Stimulated activated CD4-positive, alpha-beta T cell treated with anti-CD3 and anti-CD28 coated beads, Interleukin-4, amount 100 ng/mL, for 1 hour (primary cell): ENCODE measurements at regions not wholly inside any gene's neighbourhood (a gene's known extent, or its start where the extent isn't known, plus 50 kb on each side); places are given as distances from the start of the nearest gene placed in this dataset.
A peak's percentile ranks its signal among the peaks of the same experiment; 100 is the strongest.
"Not testable (repeated sequence)": the region's sequence is repeated elsewhere in the genome, so short reads cannot be mapped to it uniquely, and the experiment has no call there.

ENCODE experiments used
- DNase-seq: peaks from one replicate; pipeline ENCODE4 v3.0.0-alpha.2; 2020

DNA sequence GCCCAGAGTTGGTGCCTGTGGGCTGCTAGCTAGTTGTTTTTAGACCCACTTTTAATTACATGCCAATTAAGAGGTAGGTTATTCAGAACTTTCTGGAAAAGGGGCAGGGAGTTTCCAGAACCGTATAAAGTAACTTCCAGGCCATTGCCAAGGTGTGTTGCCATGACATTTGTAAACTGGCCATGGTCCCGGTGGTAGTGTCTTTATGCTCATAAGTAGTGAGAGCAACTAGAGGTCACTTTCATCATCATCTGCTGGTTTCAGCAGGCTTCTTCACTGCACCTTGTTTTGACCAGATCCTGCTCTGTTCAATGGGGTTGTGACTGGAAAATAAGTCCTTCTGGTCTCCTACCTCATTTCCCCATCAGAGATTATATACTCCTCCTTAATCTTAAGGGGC lies 207.0 kb downstream of the FAM72C start:
- DNase-seq, result not testable (repeated sequence)

DNA sequence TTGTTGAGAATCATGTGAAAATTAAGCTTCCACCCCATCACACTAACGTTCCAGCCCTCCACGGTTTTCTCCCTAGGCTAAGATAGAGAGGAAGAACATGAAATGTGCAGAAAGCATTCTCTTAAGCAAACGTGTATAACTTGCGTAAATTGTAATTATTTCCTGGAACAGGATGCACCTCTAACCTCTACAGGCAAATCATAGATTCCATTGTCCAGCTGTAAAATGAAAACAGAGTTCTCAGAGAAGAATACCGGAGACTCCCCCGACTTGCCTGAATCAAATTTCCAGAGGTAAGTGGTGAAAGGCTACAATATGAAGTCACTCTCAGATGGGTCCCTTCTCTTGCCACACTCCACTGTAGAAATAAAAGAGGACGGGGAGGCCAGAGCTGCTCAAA lies 211.4 kb downstream of the FAM72C start:
- not testable (repeated sequence) for DNase-seq

DNA sequence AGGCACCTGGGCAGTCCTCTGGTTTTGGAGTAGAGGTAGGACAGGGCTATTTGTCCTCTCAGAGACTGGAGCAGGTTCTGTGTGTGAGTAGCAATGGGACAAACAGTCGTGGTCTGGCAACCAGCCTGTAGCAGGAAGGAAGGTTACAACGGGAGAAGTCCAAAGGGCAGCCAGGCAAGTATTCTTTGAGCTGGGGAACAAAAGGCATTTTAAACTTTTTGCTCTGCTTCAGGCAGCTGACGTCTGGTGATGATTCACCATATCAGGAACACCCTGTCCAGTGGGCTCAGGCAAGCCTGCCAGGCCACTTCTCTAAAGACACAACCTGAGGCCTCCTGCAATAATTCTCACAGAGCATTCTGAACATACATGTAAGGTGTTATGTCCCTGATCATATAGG lies 215.8 kb downstream of the FAM72C start:
- not testable (repeated sequence) for DNase-seq

DNA sequence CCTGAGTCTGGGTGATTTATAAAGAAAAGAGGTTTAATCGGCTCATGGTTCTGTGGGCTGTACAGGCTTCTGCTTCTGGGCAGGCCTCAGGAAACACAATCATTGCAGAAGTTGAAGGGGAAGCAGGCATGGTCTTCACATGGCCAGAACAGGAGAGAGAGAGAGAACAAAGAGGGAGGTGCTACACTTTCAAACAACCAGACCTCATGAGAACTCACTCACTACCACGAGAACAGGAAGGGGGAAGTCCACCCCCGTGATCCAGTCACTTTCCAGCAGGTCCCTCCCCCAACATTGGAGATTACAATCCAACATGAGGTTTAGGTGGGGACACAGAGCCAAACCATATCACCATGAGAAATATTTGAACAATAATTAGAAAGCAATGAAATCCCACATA lies 222.9 kb downstream of the FAM72C start:
- no peak for DNase-seq

DNA sequence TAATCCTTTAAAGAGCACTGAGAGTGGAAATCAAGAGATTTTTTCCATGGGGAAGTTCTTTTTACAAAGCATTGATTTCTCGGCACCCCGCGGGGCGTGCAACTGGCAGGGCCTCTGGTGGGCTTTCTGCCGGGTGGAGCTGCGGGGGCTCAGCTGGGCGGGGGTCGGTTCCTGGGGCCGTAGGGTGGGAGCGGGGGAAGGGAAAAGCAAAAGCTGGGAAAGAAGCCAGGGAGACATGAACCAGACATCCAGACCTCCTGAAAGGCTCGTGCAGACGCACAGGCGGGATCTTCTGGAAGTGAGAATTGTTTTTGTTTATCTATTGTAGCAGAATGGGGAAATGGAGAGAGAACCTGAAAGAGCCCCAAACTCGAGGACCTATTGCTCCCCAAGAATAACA lies 235.2 kb downstream of the FAM72C start:
- DNase-seq, result no peak

DNA sequence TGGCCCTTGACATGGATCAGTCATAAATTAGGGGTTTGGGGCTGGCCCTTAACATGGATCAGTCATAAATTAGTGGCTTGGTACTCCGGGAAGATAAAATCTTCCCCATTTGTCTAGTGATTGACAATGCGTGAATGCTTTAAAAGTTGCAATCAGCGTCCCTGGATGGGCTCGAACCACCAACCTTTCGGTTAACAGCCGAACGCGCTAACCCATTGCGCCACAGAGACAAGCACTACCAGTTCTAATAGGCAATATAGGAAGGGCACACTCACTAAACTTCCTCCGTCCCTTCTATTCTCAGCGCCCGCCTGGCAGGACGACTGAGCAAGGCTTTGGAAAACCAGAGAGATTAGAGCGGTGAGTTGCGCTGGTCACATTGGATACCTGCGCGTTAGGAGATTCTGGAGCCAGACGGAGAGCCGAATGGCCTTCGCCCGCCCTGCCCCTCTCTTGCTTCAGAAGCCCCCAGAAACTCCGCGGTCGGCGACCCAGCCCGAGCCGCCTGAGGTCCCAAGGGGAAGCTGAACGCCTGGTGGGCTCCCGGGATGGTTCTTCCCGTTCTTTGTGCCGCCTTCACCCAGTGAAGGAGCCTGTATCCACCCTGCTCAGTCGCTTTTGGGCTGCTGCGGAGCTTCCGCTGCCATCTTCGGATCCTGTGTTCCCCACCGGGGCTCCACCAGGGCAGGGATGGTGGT lies 235.9 kb downstream of the FAM72C start:
- DNase-seq, result no peak

DNA sequence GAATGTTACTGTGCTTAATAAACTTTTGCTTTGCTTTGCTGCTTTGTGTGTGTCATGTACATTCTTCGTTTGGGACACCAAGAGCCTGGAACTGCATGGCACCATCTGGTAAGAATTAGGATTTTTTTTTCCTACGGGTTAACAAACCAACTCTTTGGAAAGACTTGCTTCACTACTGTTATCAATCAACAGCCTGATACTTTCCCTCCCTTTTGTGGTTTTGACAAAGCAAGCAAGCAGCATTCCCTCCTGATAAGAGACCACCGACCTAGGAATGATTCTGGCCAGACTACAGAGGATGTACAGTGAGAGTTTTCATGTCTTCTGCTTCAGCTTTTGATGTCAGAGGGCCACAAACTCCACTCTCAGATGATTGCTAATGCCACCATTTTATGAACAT lies 237.5 kb downstream of the FAM72C start:
- not testable (repeated sequence) for DNase-seq

DNA sequence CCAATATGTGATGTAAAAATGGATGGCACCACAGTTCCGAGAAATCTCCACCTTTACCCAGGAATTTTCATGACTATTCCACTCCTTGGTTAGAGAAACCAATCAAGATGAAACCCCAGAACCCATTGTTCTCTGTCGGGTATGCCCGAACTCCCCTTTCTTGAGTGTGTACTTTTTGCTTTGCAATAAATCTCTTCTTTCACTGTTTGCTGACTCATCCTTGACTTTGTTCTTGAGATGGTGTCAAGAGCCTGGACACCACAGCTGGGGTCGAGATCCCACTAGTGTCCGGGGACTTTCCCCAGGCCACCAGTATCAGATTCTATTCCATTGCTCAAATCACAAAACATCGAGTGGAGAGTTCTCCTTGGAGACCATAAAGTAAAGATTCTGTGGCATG lies 240.9 kb downstream of the FAM72C start:
- DNase-seq, result not testable (repeated sequence)

DNA sequence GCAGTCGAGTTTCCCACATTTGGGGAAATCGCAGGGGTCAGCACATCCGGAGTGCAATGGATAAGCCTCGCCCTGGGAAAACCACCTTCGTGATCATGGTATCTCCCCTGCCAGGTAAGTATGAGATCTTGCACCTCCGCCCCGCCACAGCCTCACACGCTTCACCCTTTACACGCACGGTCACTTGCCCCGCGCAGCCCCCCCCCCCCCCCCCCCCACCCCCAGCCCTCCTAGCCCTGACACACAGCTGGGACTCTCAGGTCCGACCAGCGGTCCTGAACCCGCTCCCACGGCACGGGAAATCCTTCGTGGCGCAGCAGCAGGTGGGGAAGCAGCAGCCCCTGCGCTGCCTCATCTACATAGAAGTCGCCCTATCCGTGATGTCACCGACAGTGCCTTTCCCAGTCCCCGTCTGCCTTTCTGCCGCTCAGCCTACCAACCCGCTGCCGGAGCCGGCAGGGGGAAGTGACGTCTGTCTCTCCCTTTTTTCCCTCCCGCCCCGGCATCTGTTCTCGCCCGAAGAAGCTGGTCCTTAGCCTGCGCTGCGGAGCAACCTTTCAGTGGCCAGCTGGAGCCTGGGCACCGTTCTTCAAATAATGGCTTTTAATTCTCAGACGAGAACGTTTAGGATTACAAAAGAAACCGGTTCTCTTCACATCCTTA lies 242.2 kb downstream of the FAM72C start:
- peak; percentile 34 for DNase-seq

DNA sequence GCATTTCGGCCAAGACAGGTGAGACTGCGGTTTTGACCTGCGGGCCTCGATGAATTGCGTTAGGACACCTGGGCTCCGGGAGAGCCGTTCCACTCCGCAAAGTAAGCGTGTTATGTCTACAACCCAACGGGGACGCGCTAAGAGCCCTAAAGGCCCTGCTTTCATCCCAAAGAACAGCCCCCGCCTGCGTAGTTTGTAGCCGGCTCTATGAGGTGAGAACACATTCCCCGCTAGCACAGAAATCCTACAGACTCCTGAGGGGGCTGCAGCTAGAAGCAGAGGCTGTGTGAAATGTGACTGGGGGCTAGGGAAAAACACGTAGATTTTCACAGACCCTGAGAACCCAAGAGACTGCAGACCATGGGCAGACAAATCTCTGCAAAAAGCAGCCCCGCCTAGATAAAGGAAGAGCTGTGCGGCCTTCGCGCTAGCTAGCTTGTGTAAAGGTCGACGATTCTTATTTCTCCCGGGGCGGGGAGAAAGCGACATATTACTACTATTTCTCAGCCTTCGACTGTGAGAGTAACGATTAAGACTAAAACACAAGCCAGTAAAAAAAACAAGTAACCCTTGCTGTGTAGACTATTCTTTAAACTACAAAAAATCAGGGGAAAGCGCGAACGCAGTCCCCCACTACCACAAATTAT lies 242.9 kb downstream of the FAM72C start:
- DNase-seq, result not testable (repeated sequence)

DNA sequence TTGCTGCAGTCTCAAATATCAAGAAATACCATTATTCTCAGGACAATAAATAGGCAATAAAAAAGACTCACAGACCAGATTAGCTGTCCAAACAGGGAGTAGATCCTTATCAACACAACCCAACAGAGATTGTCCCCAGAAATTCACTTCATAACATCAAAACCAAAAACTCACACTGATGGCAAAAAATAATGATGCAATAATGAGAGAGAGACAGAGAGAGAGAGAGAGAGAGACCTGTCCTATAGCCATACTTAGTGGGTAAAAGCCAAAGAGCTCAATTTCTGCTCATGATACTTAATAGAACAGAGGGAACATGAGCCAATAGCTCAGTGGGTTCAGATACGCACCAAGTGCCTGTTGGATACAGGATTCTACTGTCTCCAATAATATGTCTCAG lies 244.5 kb downstream of the FAM72C start:
- no peak for DNase-seq

DNA sequence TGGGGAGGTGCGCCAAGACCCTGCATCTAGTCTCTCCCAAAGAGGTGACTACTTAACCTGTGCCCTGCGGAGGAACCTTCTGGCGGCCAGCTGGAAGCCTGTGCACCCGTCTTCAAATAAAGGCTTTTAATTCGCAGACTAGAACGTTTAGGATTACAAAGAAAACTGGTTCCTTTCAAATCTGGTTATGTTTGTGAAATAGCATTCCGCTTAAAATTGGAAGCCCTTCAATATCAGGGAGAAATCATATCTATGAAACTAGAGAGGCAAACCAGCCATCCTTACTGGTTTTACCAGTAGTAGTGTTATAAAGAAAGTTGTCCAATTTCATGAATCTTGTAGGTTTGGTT lies 250.8 kb downstream of the FAM72C start:
- no peak for DNase-seq

DNA sequence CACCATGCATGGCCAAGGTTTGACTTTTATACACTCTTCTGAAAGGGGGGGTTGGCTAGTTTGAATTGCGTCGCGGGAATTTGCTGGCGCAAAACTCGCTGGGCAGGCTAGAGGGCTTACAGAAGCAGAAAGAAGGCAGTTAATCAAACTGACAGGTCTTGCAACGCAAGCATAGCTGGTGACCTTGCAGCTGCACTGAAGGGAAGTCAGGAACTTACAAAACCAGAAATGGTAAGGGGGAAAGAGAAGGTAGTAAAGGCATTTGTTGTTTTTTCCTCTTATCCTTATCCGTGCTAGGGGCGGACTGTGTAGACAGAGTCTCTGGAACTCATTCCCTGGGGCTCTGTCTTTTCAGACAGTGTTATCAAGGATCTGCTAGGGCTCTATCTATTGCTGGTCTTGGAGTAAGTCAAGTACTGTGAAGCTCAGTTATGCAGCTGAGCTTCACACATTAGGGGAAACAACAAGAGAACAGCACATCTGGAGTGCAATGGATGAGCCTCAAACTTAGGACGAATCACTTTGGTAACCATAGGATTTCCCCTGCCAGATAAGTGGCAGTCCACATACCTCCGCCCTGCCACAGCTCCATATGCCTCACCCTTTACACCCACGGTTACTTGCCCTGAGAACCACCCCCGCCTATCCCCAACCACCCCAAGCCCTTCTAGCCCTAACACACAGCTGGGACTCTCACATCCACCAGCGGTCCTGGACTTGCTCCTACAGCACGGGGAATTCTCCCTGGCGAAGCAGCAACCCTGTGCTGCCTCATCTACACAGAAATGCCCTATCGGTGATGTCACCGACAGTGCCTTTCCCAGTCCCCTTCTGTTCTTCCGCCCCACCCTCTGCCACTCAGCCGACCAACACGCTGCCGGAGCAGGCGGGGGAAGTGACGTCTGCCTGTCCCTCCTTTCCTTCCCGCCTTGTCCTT lies 251.4 kb downstream of the FAM72C start:
- DNase-seq, result no peak

DNA sequence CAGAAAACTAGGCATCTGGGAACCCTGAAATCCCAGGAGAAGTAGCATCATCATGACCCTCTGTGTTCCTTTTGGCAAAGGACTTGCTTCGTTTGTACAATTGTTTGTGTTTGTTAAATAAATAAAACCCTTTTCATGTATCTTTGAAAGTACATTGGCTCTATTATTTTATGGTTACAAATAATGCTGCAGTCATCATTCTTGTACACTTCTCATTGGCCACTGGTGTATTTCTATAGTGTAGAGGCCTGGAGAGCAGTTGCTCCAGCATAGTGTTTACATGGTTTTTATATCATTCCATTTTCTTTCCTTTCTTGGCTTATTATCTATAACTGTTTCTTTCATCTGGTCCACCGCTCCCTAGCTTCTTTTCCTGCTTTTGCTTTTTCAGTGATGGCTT lies 253.3 kb downstream of the FAM72C start:
- no peak for DNase-seq

DNA sequence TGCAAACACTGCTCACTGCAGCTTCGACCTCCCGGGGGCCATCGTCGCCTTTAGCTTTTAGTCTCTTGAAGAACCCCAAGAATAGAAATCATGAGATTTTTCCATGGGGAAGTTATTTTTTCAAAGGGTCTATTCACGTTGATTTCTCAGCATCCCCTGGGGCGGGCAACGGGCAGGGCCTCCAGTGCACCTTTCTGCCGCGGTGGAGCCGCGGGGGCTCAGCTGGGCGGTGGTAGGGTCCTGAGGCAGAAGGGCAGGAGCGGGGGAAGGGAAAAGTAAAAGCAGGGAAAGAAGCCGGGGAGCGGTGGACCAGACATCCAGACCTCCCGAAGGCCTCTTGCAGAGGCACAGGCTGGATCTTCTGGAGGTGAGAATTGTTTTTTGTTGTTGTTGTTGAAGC lies 253.8 kb downstream of the FAM72C start:
- DNase-seq, result no peak

DNA sequence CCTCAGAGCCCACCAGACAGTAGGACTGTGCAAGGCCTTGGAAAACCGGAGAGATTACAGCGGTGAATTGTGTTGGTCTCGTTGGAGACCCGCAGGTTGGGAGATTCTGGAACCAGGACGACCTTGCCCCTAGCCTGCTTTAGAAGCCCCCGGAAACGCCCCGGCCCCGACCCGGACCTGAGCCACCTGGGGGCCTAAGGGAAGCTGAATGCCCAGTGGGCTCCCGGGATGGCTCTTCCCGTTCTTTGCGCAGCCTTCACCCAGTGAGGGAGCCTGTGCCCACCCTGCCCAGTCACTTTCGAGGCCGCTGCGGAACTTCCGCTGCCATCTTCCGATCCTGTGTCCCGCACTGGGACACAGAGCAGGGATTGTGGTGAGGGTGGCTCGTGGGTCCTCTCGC lies 254.4 kb downstream of the FAM72C start:
- no peak for DNase-seq

DNA sequence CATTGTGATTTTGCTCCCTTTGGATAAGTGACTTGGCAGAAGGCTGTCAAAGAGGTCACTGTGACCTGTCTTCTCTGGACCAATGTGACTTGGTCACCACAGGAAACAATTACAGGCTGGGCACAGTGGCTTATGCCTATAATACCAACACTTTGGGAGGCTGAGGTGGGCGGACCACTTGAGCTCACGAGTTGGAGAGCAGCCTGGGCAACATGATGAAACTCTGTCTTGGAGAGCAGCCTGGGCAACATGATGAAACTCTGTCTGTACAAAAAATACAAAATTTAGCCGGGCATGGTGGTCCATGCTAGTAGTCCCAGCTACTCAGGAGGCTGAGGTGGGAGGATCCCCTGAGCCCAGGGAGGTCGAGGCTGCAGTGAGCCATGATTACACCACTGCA lies 256.9 kb downstream of the FAM72C start:
- not testable (repeated sequence) for DNase-seq

DNA sequence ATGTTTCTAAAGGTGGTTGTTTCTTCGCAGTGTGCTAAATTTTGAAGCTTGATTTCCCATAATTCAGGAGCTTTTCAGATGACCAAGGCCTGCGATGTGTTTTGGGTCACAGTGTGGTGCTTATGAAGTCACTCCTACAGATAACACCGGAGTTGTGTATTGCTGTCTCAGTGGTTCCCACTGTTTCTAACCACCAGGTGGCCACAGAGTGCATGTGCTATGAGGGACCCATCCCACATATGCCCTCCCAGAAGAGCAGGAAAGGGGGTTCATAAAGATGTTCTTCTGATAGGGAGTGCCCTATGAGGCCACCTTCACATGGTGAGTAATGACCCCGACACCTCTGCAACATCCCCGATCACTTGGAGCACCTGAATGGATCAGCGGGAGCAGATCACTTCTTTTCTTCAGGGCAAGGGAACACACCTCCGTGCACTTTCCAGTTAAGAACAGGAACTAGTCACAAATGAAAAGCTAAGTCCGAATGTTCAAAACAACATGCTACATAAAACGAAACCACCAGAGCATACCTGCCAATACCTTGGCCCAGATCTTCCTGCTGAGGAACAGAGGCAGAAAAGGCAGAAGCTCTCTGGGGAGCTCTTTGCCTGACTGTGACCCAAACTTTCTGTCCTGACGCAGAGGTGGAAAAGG lies 262.1 kb downstream of the FAM72C start:
- not testable (repeated sequence) for DNase-seq

DNA sequence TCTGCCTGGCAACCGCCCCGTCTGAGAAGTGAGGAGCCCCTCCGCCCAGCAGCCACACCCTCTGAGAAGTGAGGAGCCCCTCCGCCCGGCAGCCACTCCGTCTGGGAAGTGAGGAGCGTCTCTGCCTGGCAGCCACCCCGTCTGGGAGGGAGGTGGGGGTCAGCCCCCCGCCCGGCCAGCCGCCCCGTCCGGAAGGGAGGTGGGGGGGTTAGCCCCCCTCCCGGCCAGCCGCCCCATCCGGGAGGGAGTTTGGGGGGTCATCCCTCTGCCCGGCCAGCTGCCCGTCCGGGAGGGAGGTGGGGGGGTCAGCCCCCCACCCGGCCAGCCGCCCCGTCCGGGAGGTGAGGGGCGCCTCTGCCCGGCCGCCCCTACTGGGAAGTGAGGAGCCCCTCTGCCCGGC lies 269.0 kb downstream of the FAM72C start:
- not testable (repeated sequence) for DNase-seq

DNA sequence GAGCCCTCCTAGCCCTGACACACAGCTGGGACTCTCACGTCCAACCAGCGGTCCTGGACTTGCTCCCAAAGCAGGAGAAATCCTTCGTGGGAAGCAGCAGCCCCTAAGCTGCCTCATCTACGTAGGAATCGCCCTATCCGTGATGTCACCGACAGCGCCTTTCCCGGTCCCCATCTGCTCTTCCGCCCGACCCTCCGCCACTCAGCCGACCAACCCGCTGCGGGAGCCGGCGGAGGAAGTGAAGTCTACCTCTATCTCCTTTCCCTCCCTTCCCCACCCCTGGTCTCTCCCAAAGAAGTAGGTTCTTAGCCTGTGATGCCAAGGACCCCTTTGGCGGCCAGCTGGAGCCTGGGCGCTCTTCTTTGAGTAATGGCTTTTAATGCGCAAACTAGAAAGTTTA lies 272.1 kb downstream of the FAM72C start:
- no peak for DNase-seq

DNA sequence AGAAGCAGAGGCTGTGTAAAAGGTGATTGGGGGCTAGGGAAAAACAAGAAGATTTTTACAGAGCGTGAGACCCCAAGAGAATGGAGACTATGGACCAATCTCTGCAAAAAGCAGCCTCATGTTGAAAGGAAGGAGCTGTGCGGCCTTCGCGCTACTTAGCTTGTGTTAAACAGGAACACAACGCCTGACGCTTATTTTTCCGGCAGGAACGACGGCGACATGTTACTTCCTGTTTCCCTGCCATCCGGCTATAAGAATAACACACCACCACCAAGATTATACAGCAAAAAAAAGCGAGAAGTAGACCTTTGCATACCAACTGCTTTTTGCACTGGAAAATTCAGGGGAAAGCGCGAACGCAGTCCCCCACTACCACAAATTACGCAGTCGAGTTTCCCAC lies 272.7 kb downstream of the FAM72C start:
- no peak for DNase-seq

DNA sequence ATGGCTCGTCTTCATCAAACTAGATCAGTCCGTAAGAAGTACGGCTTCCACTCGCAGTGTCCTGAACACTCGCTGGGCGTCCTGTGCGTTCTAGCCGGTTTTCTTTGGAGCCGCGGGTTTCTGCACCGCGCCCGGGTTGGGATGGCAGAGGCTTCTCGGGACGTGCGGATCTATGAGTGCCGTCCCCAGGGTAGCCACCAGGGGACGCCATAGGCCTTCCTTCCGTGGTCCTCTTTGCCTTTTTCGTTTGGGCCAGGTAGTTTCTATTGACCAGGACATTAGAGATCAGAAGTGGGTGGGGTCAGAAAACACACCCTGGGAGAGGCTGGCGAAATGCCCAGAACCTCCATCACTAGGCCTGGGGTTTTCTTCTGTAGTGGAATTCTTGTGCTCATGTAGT lies 273.8 kb downstream of the FAM72C start:
- DNase-seq, result peak; percentile 8

DNA sequence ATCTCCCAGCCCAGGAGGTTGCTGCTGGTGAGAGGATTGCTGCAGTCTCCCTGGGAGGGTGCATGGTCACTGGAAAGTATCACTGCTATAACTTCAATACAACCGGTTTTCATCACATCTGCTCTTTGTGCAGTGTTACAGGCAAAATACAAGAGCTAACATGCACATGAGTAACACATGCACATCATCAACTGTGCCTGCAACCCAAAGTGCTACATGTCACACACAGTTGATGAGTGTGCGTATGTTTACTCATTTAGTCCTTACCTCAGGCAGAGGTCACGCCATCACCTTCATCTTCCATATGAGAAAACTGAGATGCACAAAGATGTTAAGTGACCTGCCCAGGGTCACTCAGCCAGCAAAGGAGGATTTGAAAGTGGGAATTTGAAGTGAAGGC lies 277.7 kb downstream of the FAM72C start:
- DNase-seq, result no peak
